ENCODE measurements at regions not wholly inside any gene's neighbourhood (a gene's known extent, or its start where the extent isn't known, plus 50 kb on each side); places are given as distances from the start of the nearest gene placed in this dataset.

- TF ChIP-seq REST (IDR thresholded peaks at IDR 0.05; ENCODE audit: low read depth): no peak
- TF ChIP-seq RAD21 (IDR thresholded peaks at IDR 0.05; ENCODE audit: low read depth): no peak
- TF ChIP-seq CEBPB (IDR thresholded peaks at IDR 0.05): no peak
- TF ChIP-seq MAX (IDR thresholded peaks at IDR 0.05): no peak
- TF ChIP-seq TAF1 (IDR thresholded peaks at IDR 0.05; ENCODE audit: low read depth): no peak
- TF ChIP-seq TCF12 (IDR thresholded peaks at IDR 0.05; ENCODE audit: low read depth): no peak
- TF ChIP-seq EP300 (IDR thresholded peaks at IDR 0.05; ENCODE audit: borderline replicate concordance): no peak
- no peak for TF ChIP-seq TEAD4 (IDR thresholded peaks at IDR 0.05)
Observed at GRCh38 chr5:66365981-66366380, 221.9 kb downstream of the SREK1 start.

Data from Ishikawa (cell line).